NT2/D1 (cell line): ENCODE measurements at regions not wholly inside any gene's neighbourhood (a gene's known extent, or its start where the extent isn't known, plus 50 kb on each side); places are given as distances from the start of the nearest gene placed in this dataset.

Experiments
- DNase-seq: peaks from one replicate; pipeline ENCODE4 v3.0.0-alpha.2; 2011; ENCODE audit warnings: low read depth, low spot score
- H3K27me3 ChIP-seq: 2 replicates; pipeline ENCODE4 v1.6.0; 2011; ENCODE audit warnings: mild to moderate bottlenecking; ENCODE audit not compliant: insufficient read length, insufficient read depth
- H3K36me3 ChIP-seq: 2 replicates; pipeline ENCODE4 v1.6.1; 2011; ENCODE audit warnings: mild to moderate bottlenecking, low read length, mixed read lengths; ENCODE audit not compliant: insufficient read depth, insufficient read length
- H3K4me1 ChIP-seq: 2 replicates; pipeline ENCODE4 v1.5.1; 2011; ENCODE audit not compliant: insufficient read depth, insufficient read length
- H3K4me3 ChIP-seq: 2 replicates; pipeline ENCODE4 v1.5.1; 2011; ENCODE audit warnings: low read depth; ENCODE audit not compliant: insufficient read length
- H3K9ac ChIP-seq: 2 replicates; pipeline ENCODE4 v1.6.0; 2011; ENCODE audit warnings: low read depth; ENCODE audit not compliant: insufficient read length
- H3K9me3 ChIP-seq: 2 replicates; pipeline ENCODE4 v1.5.1; 2011; ENCODE audit warnings: mild to moderate bottlenecking, low read length; ENCODE audit not compliant: insufficient read depth
- SUZ12 ChIP-seq: IDR thresholded peaks from 2 replicates; pipeline ENCODE4 v1.6.1; 2011; ENCODE audit not compliant: insufficient read length, insufficient read depth; ENCODE audit errors: extremely low read depth
- YY1 ChIP-seq: IDR thresholded peaks from 2 replicates; pipeline ENCODE4 v1.6.1; 2011; ENCODE audit not compliant: insufficient read length, insufficient read depth
- ZNF274 ChIP-seq: IDR thresholded peaks from 2 replicates; pipeline ENCODE4 v1.6.1; 2011; ENCODE audit warnings: mild to moderate bottlenecking, low read depth, low read length

GRCh38 chr2:139828011-139828410, 1047.8 kb upstream of the NXPH2 start:
- H3K9me3 ChIP-seq = no peaks in the 10 kb centered on the region
- DNase-seq = no peak
- TF ChIP-seq YY1 (no peak), SUZ12 (no peak), ZNF274 (no peak)
- no peaks in the 10 kb centered on the region for H3K4me1 ChIP-seq
- no peak overlapping the region for H3K9ac ChIP-seq
- no peaks in the 10 kb centered on the region for H3K27me3 ChIP-seq
- no peak overlapping the region for H3K4me3 ChIP-seq
- no peaks in the 10 kb centered on the region for H3K36me3 ChIP-seq

- no peak overlapping the region for H3K9ac ChIP-seq
- no peaks in the 10 kb centered on the region for H3K36me3 ChIP-seq
- H3K9me3 ChIP-seq = no peaks in the 10 kb centered on the region
- no peaks in the 10 kb centered on the region for H3K27me3 ChIP-seq
- TF ChIP-seq YY1 (no peak), ZNF274 (no peak), SUZ12 (no peak)
- H3K4me3 ChIP-seq = no peak overlapping the region
- no peak for DNase-seq
- H3K4me1 ChIP-seq = no peaks in the 10 kb centered on the region
Observed at GRCh38 chr2:139825726-139826125, 1045.5 kb upstream of the NXPH2 start.

GRCh38 chr2:139819273-139819796, 1039.1 kb upstream of the NXPH2 start:
- H3K4me1 ChIP-seq = no peaks in the 10 kb centered on the region
- DNase-seq = no peak
- H3K27me3 ChIP-seq = no peaks in the 10 kb centered on the region
- H3K9ac ChIP-seq = no peak overlapping the region
- no peaks in the 10 kb centered on the region for H3K36me3 ChIP-seq
- TF ChIP-seq ZNF274 = no peak
- TF ChIP-seq SUZ12 = no peak
- no peak for TF ChIP-seq YY1
- no peaks in the 10 kb centered on the region for H3K9me3 ChIP-seq
- no peak overlapping the region for H3K4me3 ChIP-seq

- Histone ChIP-seq H3K36me3 (no peaks in the 10 kb centered on the region), H3K9ac (no peak overlapping the region), H3K9me3 (no peaks in the 10 kb centered on the region), H3K4me3 (no peak overlapping the region), H3K27me3 (no peaks in the 10 kb centered on the region), H3K4me1 (no peaks in the 10 kb centered on the region)
- TF ChIP-seq ZNF274 = no peak
- TF ChIP-seq SUZ12 = no peak
- TF ChIP-seq YY1 = no peak
- DNase-seq = no peak
Observed at GRCh38 chr2:139814458-139814857, 1034.3 kb upstream of the NXPH2 start.

- Histone ChIP-seq H3K9me3 (no peaks in the 10 kb centered on the region), H3K4me1 (no peaks in the 10 kb centered on the region), H3K9ac (no peak overlapping the region), H3K27me3 (no peaks in the 10 kb centered on the region), H3K4me3 (no peak overlapping the region), H3K36me3 (no peaks in the 10 kb centered on the region)
- TF ChIP-seq ZNF274 = no peak
- no peak for TF ChIP-seq YY1
- no peak for TF ChIP-seq SUZ12
- DNase-seq = no peak
Observed at GRCh38 chr2:139813340-139813739, 1033.2 kb upstream of the NXPH2 start.

- no peaks in the 10 kb centered on the region for H3K9me3 ChIP-seq
- no peaks in the 10 kb centered on the region for H3K36me3 ChIP-seq
- H3K27me3 ChIP-seq = no peaks in the 10 kb centered on the region
- DNase-seq = no peak
- no peak overlapping the region for H3K4me3 ChIP-seq
- H3K9ac ChIP-seq = no peak overlapping the region
- no peak for TF ChIP-seq SUZ12
- TF ChIP-seq ZNF274 = no peak
- TF ChIP-seq YY1 = no peak
- H3K4me1 ChIP-seq = no peaks in the 10 kb centered on the region
Observed at GRCh38 chr2:139805441-139805840, 1025.3 kb upstream of the NXPH2 start.

GRCh38 chr2:139798391-139798790, 1018.2 kb upstream of the NXPH2 start:
- TF ChIP-seq YY1 (no peak), ZNF274 (no peak), SUZ12 (no peak)
- no peaks in the 10 kb centered on the region for H3K36me3 ChIP-seq
- no peaks in the 10 kb centered on the region for H3K4me1 ChIP-seq
- no peaks in the 10 kb centered on the region for H3K27me3 ChIP-seq
- H3K9ac ChIP-seq = no peak overlapping the region
- DNase-seq = no peak
- no peak overlapping the region for H3K4me3 ChIP-seq
- no peaks in the 10 kb centered on the region for H3K9me3 ChIP-seq
